HepG2 (cell line): ENCODE measurements at regions not wholly inside any gene's neighbourhood (a gene's known extent, or its start where the extent isn't known, plus 50 kb on each side); places are given as distances from the start of the nearest gene placed in this dataset.
A peak's percentile ranks its signal among the peaks of the same experiment; 100 is the strongest.
"Not testable (repeated sequence)": the region's sequence is repeated elsewhere in the genome, so short reads cannot be mapped to it uniquely, and the experiment has no call there.

ENCODE experiments used
- ATAC-seq: fragments of 200-7000 bp; cut with Tn5 transposase; 3 replicates; pipeline ENCODE4 v1.9.1; 2020; ENCODE audit warnings: mild to moderate bottlenecking, moderate library complexity
- BruUV-seq: library from RNA; stranded (reverse); fragments of 400-500 nt; replicated peaks from 2 replicates; lab custom pipeline; 2021; lab: Mats Ljungman, UMichigan
- CTCF ChIA-PET: fragments of 300-600 bp; formaldehyde crosslinking; extraction: SDS; loops from one replicate; lab custom pipeline; 2021; ENCODE audit warnings: low total read pairs, inconsistent platforms, low intra/inter-chr PET ratio; lab: Yijun Ruan, JAX
- POLR2A ChIA-PET: fragments of 350-600 bp; sonication (Branson Sonifier 250); formaldehyde crosslinking; loops from one replicate; lab custom pipeline; 2020; ENCODE audit warnings: antibody characterized with exemption, inconsistent platforms; lab: Yijun Ruan, JAX
- DNase-seq: peaks from one replicate; pipeline ENCODE4 v3.0.0-alpha.2; 2015; ENCODE audit warnings: low spot score
- FAIRE-seq: peaks from 3 replicates; lab custom pipeline; 2011; peaks lifted over from hg19 to GRCh38; lab: Jason Lieb, UNC
- H2AFZ ChIP-seq: one replicate; pipeline ENCODE4 v1.6.1; 2011; ENCODE audit warnings: low read length, inconsistent platforms
- H3K27ac ChIP-seq: fragments of 300-600 bp; 3 replicates; pipeline ENCODE4 v1.8.0; 2011; ENCODE audit warnings: mixed run types, mild to moderate bottlenecking, mixed read lengths, low read length, inconsistent platforms; ENCODE audit not compliant: insufficient read depth; ENCODE audit errors: extremely low read length
- H3K27me3 ChIP-seq, 2 experiments: fragments of 200-600 bp in 1 of 2; 2 replicates in 1 of 2; 3 replicates in 1 of 2; pipeline versions ENCODE4 v1.6.0 to v1.8.0; 2011; ENCODE audit warnings: low read length in 2 of 2, mild to moderate bottlenecking in 2 of 2, moderate library complexity in 2 of 2, inconsistent platforms in 1 of 2; ENCODE audit not compliant: insufficient read depth in 2 of 2, control insufficient read depth in 1 of 2
- H3K36me3 ChIP-seq, 2 experiments: fragments of 200-600 bp in 1 of 2; replicated peaks in 1 of 2; 2 replicates in 1 of 2; 3 replicates in 1 of 2; pipeline versions ENCODE4 v1.5.1 to v1.8.0; 2011; ENCODE audit warnings: low read length in 2 of 2, inconsistent platforms in 1 of 2; ENCODE audit not compliant: insufficient read depth in 2 of 2, control insufficient read depth in 1 of 2
- H3K4me1 ChIP-seq: 2 replicates; pipeline ENCODE4 v1.5.1; 2012; ENCODE audit warnings: low read length, inconsistent platforms; ENCODE audit not compliant: insufficient read depth
- H3K4me2 ChIP-seq: 2 replicates; pipeline ENCODE4 v1.6.0; 2011; ENCODE audit warnings: low read depth, low read length, inconsistent platforms
- H3K4me3 ChIP-seq, 3 experiments: fragments of 200-600 bp in 1 of 3; sonication (generic), shearing (Covaris generic) in 1 of 3; replicated peaks in 1 of 3; 2 replicates each; pipeline ENCODE4 v1.5.1; 2011 to 2016; ENCODE audit warnings: low read length in 3 of 3, inconsistent platforms in 2 of 3, low read depth in 2 of 3, mild to moderate bottlenecking in 2 of 3, control low read depth in 1 of 3, mixed read lengths in 1 of 3; ENCODE audit not compliant: insufficient read depth in 1 of 3
- H3K79me2 ChIP-seq: one replicate; pipeline ENCODE4 v1.6.1; 2011; ENCODE audit warnings: low read length, inconsistent platforms; ENCODE audit not compliant: insufficient read depth
- H3K9ac ChIP-seq: 2 replicates; pipeline ENCODE4 v1.6.0; 2011; ENCODE audit warnings: mild to moderate bottlenecking, low read depth, low read length, inconsistent platforms; ENCODE audit not compliant: insufficient read depth
- H3K9me3 ChIP-seq: 2 replicates; pipeline ENCODE4 v1.5.1; 2012; ENCODE audit warnings: mild to moderate bottlenecking, low read length
- H4K20me1 ChIP-seq: 2 replicates; pipeline ENCODE4 v1.6.0; 2011; ENCODE audit warnings: inconsistent platforms, mild to moderate bottlenecking, low read length, moderate library complexity; ENCODE audit not compliant: insufficient read depth
- GATAD1 ChIP-seq: IDR thresholded peaks from 2 replicates; pipeline ENCODE4 v1.6.1; 2016; ENCODE audit warnings: missing genetic modification reagents, missing compliant biosample characterization
- RCOR2 ChIP-seq: IDR thresholded peaks from 2 replicates; pipeline ENCODE4 v1.6.1; 2016; ENCODE audit warnings: missing biosample characterization, missing genetic modification reagents
- SOX13 ChIP-seq, 3 experiments: fragments of 450-650 bp in 1 of 3; sonication (generic) in 1 of 3; formaldehyde crosslinking in 1 of 3; IDR thresholded peaks in 2 of 3; conservative IDR thresholded peaks in 1 of 3; 2 replicates each; pipeline versions ENCODE4 v1.5.0 to v1.6.1; 2016 to 2020; ENCODE audit warnings: antibody characterized with exemption in 1 of 3, mild to moderate bottlenecking in 1 of 3, missing compliant biosample characterization in 1 of 3, missing genetic modification reagents in 1 of 3, moderate library complexity in 1 of 3
- ZMYM4 ChIP-seq: sonication (generic); formaldehyde crosslinking; IDR thresholded peaks from 2 replicates; pipeline ENCODE4 v1.8.1; 2023; ENCODE audit warnings: mild to moderate bottlenecking, missing genetic modification reagents
- WGBS: methylation state at CpG from one replicate; pipeline ENCODE4 v1.1.6; 2017; ENCODE audit warnings: low lambda C conversion rate; 5-methylcytosine and 5-hydroxymethylcytosine counted together
- in situ Hi-C: cut with HindIII; loops from 2 replicates; pipeline ENCODE4 v1.10.0; 2017; ENCODE audit warnings: low pct_unique_long_range_greater_than_20kb; ENCODE audit not compliant: extremely low pct_ligation_motif_present
- intact Hi-C: fragments of 100-400 bp; cut with micrococcal nuclease; formaldehyde crosslinking; loops from one replicate; pipeline ENCODE4 v1.10.0; 2022; ENCODE audit not compliant: unreplicated experiment
- TF ChIP-seq, protein P1 (sequence below), 2 experiments: sonication (generic) in 1 of 2; formaldehyde crosslinking in 1 of 2; IDR thresholded peaks; 2 replicates each; pipeline versions ENCODE4 v1.4.0 to v1.6.1; 2016 to 2020; ENCODE audit warnings: borderline replicate concordance in 1 of 2, low read depth in 1 of 2, mild to moderate bottlenecking in 1 of 2, missing genetic modification reagents in 1 of 2
- TF ChIP-seq, protein P2 (sequence below): IDR thresholded peaks from 2 replicates; pipeline ENCODE4 v1.6.1; 2018; ENCODE audit warnings: missing genetic modification reagents, mild to moderate bottlenecking, missing compliant biosample characterization
- TF ChIP-seq, protein P3 (sequence below): sonication (generic); formaldehyde crosslinking; IDR thresholded peaks from 2 replicates; pipeline ENCODE4 v1.5.1; 2020; ENCODE audit warnings: mild to moderate bottlenecking, missing genetic modification reagents, borderline replicate concordance
- TF ChIP-seq, protein P4 (sequence below): sonication (generic); formaldehyde crosslinking; IDR thresholded peaks from 2 replicates; pipeline ENCODE4 v1.4.0; 2020; ENCODE audit warnings: missing genetic modification reagents

DNA sequence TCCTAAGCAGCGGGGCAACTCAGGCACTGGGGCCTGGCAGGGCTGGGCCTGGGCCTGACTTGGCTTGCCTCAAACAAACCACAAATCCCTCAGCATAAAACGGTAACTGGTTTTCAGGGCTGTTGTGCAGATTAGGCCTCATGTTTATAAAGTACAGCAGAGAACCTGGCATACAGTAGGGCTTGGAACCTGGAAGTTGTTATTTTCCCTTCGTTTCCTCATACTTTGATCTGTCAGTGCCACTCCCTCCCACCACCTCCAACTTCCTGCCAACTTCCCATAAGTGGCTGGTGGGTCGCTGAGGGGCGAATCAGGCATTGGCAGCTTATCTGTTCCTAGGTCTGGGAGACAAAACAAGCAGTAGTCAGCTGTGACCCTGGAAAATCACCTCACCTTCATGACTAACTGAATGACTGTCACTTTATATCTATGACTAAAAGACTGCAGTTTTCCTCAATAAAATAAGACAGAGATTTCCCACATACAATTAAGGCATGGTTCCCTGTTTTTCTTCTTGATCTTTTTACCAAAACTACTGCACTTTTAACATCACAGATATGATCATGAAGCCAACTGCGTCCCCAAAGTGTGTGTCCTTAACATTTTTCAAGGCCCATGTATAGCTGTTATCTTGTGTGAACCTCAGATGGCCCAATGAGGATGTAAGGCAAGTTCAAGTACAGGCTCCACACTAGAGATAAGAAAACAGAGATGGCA lies 94.5 kb downstream of the TRIM69 start:
- DNase-seq: peak; percentile 95
- H3K27me3 ChIP-seq; H3K9me3 ChIP-seq; H2AFZ ChIP-seq; BruUV-seq; in situ Hi-C loops; H4K20me1 ChIP-seq; H3K36me3 ChIP-seq; intact Hi-C loops; H3K4me3 ChIP-seq; H3K79me2 ChIP-seq; FAIRE-seq; CTCF ChIA-PET; TF ChIP-seq SOX13 (IDR thresholded peaks at IDR 0.05): not testable (repeated sequence)
- H3K4me1 ChIP-seq: peaks cover 86% of the 10 kb centered on the region
- H3K27ac ChIP-seq: peak overlapping the region; percentile 90
- POLR2A ChIA-PET: interaction anchor here (0.6 to 1.1 kb wide), 3 partner anchors 19 to 82 kb away, joined by 3 to 6 read pairs (median 3); no protein-coding TSS in a partner anchor
- ATAC-seq: peak; percentile 71
- peak overlapping the region; percentile 64 for H3K9ac ChIP-seq
- peak overlapping the region; percentile 53 for H3K4me2 ChIP-seq
- 9% methylated on average over 4 of the region's 6 CpGs for WGBS
- TF ChIP-seq, protein P1, sequence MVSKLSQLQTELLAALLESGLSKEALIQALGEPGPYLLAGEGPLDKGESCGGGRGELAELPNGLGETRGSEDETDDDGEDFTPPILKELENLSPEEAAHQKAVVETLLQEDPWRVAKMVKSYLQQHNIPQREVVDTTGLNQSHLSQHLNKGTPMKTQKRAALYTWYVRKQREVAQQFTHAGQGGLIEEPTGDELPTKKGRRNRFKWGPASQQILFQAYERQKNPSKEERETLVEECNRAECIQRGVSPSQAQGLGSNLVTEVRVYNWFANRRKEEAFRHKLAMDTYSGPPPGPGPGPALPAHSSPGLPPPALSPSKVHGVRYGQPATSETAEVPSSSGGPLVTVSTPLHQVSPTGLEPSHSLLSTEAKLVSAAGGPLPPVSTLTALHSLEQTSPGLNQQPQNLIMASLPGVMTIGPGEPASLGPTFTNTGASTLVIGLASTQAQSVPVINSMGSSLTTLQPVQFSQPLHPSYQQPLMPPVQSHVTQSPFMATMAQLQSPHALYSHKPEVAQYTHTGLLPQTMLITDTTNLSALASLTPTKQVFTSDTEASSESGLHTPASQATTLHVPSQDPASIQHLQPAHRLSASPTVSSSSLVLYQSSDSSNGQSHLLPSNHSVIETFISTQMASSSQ (IDR thresholded peaks at IDR 0.05; ENCODE audit: low read depth): not testable (repeated sequence)
- TF ChIP-seq, protein P1 (CRISPR knock-in tag; IDR thresholded peaks at IDR 0.05; ENCODE audit: borderline replicate concordance): peak; percentile 33; the same call in 1 of the 2 replicates
- TF ChIP-seq, protein P2, sequence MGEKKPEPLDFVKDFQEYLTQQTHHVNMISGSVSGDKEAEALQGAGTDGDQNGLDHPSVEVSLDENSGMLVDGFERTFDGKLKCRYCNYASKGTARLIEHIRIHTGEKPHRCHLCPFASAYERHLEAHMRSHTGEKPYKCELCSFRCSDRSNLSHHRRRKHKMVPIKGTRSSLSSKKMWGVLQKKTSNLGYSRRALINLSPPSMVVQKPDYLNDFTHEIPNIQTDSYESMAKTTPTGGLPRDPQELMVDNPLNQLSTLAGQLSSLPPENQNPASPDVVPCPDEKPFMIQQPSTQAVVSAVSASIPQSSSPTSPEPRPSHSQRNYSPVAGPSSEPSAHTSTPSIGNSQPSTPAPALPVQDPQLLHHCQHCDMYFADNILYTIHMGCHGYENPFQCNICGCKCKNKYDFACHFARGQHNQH (CRISPR knock-in tag): peak; percentile 84
- peak; percentile 46; the same call in 1 of the 2 replicates for TF ChIP-seq GATAD1
- TF ChIP-seq, protein P3, sequence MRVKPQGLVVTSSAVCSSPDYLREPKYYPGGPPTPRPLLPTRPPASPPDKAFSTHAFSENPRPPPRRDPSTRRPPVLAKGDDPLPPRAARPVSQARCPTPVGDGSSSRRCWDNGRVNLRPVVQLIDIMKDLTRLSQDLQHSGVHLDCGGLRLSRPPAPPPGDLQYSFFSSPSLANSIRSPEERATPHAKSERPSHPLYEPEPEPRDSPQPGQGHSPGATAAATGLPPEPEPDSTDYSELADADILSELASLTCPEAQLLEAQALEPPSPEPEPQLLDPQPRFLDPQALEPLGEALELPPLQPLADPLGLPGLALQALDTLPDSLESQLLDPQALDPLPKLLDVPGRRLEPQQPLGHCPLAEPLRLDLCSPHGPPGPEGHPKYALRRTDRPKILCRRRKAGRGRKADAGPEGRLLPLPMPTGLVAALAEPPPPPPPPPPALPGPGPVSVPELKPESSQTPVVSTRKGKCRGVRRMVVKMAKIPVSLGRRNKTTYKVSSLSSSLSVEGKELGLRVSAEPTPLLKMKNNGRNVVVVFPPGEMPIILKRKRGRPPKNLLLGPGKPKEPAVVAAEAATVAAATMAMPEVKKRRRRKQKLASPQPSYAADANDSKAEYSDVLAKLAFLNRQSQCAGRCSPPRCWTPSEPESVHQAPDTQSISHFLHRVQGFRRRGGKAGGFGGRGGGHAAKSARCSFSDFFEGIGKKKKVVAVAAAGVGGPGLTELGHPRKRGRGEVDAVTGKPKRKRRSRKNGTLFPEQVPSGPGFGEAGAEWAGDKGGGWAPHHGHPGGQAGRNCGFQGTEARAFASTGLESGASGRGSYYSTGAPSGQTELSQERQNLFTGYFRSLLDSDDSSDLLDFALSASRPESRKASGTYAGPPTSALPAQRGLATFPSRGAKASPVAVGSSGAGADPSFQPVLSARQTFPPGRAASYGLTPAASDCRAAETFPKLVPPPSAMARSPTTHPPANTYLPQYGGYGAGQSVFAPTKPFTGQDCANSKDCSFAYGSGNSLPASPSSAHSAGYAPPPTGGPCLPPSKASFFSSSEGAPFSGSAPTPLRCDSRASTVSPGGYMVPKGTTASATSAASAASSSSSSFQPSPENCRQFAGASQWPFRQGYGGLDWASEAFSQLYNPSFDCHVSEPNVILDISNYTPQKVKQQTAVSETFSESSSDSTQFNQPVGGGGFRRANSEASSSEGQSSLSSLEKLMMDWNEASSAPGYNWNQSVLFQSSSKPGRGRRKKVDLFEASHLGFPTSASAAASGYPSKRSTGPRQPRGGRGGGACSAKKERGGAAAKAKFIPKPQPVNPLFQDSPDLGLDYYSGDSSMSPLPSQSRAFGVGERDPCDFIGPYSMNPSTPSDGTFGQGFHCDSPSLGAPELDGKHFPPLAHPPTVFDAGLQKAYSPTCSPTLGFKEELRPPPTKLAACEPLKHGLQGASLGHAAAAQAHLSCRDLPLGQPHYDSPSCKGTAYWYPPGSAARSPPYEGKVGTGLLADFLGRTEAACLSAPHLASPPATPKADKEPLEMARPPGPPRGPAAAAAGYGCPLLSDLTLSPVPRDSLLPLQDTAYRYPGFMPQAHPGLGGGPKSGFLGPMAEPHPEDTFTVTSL: peak; percentile 78; the same call in 1 of the 2 replicates
- TF ChIP-seq, protein P4, sequence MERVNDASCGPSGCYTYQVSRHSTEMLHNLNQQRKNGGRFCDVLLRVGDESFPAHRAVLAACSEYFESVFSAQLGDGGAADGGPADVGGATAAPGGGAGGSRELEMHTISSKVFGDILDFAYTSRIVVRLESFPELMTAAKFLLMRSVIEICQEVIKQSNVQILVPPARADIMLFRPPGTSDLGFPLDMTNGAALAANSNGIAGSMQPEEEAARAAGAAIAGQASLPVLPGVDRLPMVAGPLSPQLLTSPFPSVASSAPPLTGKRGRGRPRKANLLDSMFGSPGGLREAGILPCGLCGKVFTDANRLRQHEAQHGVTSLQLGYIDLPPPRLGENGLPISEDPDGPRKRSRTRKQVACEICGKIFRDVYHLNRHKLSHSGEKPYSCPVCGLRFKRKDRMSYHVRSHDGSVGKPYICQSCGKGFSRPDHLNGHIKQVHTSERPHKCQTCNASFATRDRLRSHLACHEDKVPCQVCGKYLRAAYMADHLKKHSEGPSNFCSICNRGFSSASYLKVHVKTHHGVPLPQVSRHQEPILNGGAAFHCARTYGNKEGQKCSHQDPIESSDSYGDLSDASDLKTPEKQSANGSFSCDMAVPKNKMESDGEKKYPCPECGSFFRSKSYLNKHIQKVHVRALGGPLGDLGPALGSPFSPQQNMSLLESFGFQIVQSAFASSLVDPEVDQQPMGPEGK (CRISPR knock-in tag): peak; percentile 53
- TF ChIP-seq ZMYM4 (CRISPR knock-in tag): peak; percentile 69
- peak in 1 of 2 experiments; percentile 75; a peak in 2 of 4 replicates for TF ChIP-seq SOX13 (CRISPR knock-in tag; conservative IDR thresholded peaks at IDR 0.05 in 1 of 2, IDR thresholded peaks at IDR 0.05 in 1 of 2)
- TF ChIP-seq RCOR2 (CRISPR knock-in tag): 0 out of 2 replicates have a peak, but pooled peaks have one; percentile 37
